NT2/D1 (cell line): ENCODE measurements at regions not wholly inside any gene's neighbourhood (a gene's known extent, or its start where the extent isn't known, plus 50 kb on each side); places are given as distances from the start of the nearest gene placed in this dataset.

ENCODE experiments used
- SUZ12 ChIP-seq: IDR thresholded peaks from 2 replicates; pipeline ENCODE4 v1.6.1; 2011; ENCODE audit not compliant: insufficient read length, insufficient read depth; ENCODE audit errors: extremely low read depth
- YY1 ChIP-seq: IDR thresholded peaks from 2 replicates; pipeline ENCODE4 v1.6.1; 2011; ENCODE audit not compliant: insufficient read length, insufficient read depth
- ZNF274 ChIP-seq: IDR thresholded peaks from 2 replicates; pipeline ENCODE4 v1.6.1; 2011; ENCODE audit warnings: mild to moderate bottlenecking, low read depth, low read length

DNA sequence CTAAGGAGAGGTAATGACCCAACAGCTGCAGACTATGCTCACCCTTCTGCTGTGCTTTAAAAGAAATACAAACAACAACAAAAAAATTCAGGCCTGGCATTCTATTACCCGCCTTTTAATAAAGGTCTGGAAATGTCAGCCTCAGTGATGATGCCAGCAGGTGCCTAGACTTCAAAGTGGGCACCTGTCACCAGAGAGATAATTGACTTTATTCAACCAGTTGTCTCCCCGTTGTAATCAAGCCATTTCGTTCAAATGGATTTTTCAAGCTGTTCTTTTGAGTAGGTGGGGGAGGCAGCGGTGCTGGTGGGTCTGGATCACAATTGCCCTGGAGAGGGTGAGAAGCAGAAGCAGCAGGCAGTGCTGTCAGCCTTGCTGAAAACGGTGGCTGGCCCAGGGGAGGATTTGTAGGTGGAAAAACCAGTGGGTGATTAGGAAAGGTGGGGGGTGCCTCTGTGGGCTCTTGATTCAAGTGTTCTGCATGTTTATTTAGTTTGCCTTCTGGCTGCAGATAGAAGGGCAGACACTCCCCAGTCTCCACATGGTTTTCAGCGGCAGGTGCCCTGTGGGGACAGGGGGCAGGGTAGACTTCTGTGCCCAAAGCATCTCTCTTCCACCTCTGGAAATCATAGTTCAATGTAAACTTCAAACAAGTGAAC is 300.2 kb upstream of the SLCO3A1 start:
- TF ChIP-seq ZNF274 (no peak), SUZ12 (no peak), YY1 (no peak)
